ENCODE measurements at regions not wholly inside any gene's neighbourhood (a gene's known extent, or its start where the extent isn't known, plus 50 kb on each side); places are given as distances from the start of the nearest gene placed in this dataset.

- Mint-ChIP-seq H3K4me1 (no peaks in the 10 kb centered on the region), H3K9me3 (peaks cover 6% of the 10 kb centered on the region), H3K36me3 (ENCODE audit: insufficient read depth) (no peaks in the 10 kb centered on the region), H3K27me3 (no peaks in the 10 kb centered on the region), H3K27ac (ENCODE audit: low read depth) (no peak overlapping the region), H3K4me3 (no peak overlapping the region)
- no peak for DNase-seq (ENCODE audit: low spot score in 2 of 2)
- no peak for ATAC-seq (replicated peaks; ENCODE audit: extremely low read depth, poor library complexity, severe bottlenecking)
Observed at GRCh38 chr9:108021096-108021710, 531.6 kb upstream of the KLF4 start.

- ATAC-seq (replicated peaks; ENCODE audit: extremely low read depth, poor library complexity, severe bottlenecking) (no peak), DNase-seq (ENCODE audit: low spot score in 2 of 2) (no peak)
- Mint-ChIP-seq H3K4me3 (no peak overlapping the region), H3K36me3 (ENCODE audit: insufficient read depth) (peaks cover 2% of the 10 kb centered on the region), H3K27ac (ENCODE audit: low read depth) (no peak overlapping the region), H3K9me3 (peaks cover 3% of the 10 kb centered on the region), H3K4me1 (no peaks in the 10 kb centered on the region), H3K27me3 (no peaks in the 10 kb centered on the region)
Observed at GRCh38 chr9:108019821-108020220, 530.3 kb upstream of the KLF4 start.

GRCh38 chr9:108017671-108018070, 528.1 kb upstream of the KLF4 start:
- no peak for DNase-seq (ENCODE audit: low spot score in 2 of 2)
- Mint-ChIP-seq H3K36me3 (ENCODE audit: insufficient read depth) (peaks cover 2% of the 10 kb centered on the region), H3K4me1 (no peaks in the 10 kb centered on the region), H3K4me3 (no peak overlapping the region), H3K27me3 (no peaks in the 10 kb centered on the region), H3K9me3 (peaks cover 6% of the 10 kb centered on the region), H3K27ac (ENCODE audit: low read depth) (no peak overlapping the region)
- ATAC-seq (replicated peaks; ENCODE audit: extremely low read depth, poor library complexity, severe bottlenecking) = no peak

GRCh38 chr9:108016446-108016845, 526.9 kb upstream of the KLF4 start:
- Mint-ChIP-seq H3K27ac (ENCODE audit: low read depth) (no peak overlapping the region), H3K9me3 (peaks cover 6% of the 10 kb centered on the region), H3K4me3 (no peak overlapping the region), H3K27me3 (no peaks in the 10 kb centered on the region), H3K36me3 (ENCODE audit: insufficient read depth) (peaks cover 2% of the 10 kb centered on the region), H3K4me1 (no peaks in the 10 kb centered on the region)
- no peak for DNase-seq (ENCODE audit: low spot score in 2 of 2)
- ATAC-seq (replicated peaks; ENCODE audit: extremely low read depth, poor library complexity, severe bottlenecking) = no peak

- no peak for ATAC-seq (replicated peaks; ENCODE audit: extremely low read depth, poor library complexity, severe bottlenecking)
- no peak overlapping the region for H3K27ac Mint-ChIP-seq (ENCODE audit: low read depth)
Observed at GRCh38 chr9:108015690-108016089, 526.1 kb upstream of the KLF4 start.

GRCh38 chr9:108014353-108014752, 524.8 kb upstream of the KLF4 start:
- Mint-ChIP-seq H3K36me3 (ENCODE audit: insufficient read depth) (peaks cover 2% of the 10 kb centered on the region), H3K27ac (ENCODE audit: low read depth) (no peak overlapping the region)

More at GRCh38 chr9:108015690-108016089, 526.1 kb upstream of the KLF4 start:
- H3K4me3 Mint-ChIP-seq = no peak overlapping the region
- peaks cover 6% of the 10 kb centered on the region for H3K9me3 Mint-ChIP-seq
- no peaks in the 10 kb centered on the region for H3K27me3 Mint-ChIP-seq
- no peak for DNase-seq (ENCODE audit: low spot score in 2 of 2)
- no peaks in the 10 kb centered on the region for H3K4me1 Mint-ChIP-seq
- H3K36me3 Mint-ChIP-seq (ENCODE audit: insufficient read depth) = peaks cover 2% of the 10 kb centered on the region

GRCh38 chr9:108012886-108013665, 523.5 kb upstream of the KLF4 start:
- no peak overlapping the region for H3K27ac Mint-ChIP-seq (ENCODE audit: low read depth)
- peaks cover 2% of the 10 kb centered on the region for H3K36me3 Mint-ChIP-seq (ENCODE audit: insufficient read depth)
- no peak for DNase-seq (ENCODE audit: low spot score in 2 of 2)
- peaks cover 9% of the 10 kb centered on the region for H3K9me3 Mint-ChIP-seq
- H3K4me1 Mint-ChIP-seq = no peaks in the 10 kb centered on the region
- H3K27me3 Mint-ChIP-seq = no peaks in the 10 kb centered on the region
- no peak overlapping the region for H3K4me3 Mint-ChIP-seq
- no peak for ATAC-seq (replicated peaks; ENCODE audit: extremely low read depth, poor library complexity, severe bottlenecking)

More at GRCh38 chr9:108014353-108014752, 524.8 kb upstream of the KLF4 start:
- no peaks in the 10 kb centered on the region for H3K27me3 Mint-ChIP-seq
- ATAC-seq (replicated peaks; ENCODE audit: extremely low read depth, poor library complexity, severe bottlenecking) = no peak
- no peak overlapping the region for H3K4me3 Mint-ChIP-seq
- DNase-seq (ENCODE audit: low spot score in 2 of 2) = no peak
- H3K4me1 Mint-ChIP-seq = no peaks in the 10 kb centered on the region
- H3K9me3 Mint-ChIP-seq = peaks cover 6% of the 10 kb centered on the region

GRCh38 chr9:108012405-108012804, 522.8 kb upstream of the KLF4 start:
- H3K27ac Mint-ChIP-seq (ENCODE audit: low read depth) = no peak overlapping the region
- no peak overlapping the region for H3K4me3 Mint-ChIP-seq
- no peaks in the 10 kb centered on the region for H3K27me3 Mint-ChIP-seq
- DNase-seq (ENCODE audit: low spot score in 2 of 2) = no peak
- ATAC-seq (replicated peaks; ENCODE audit: extremely low read depth, poor library complexity, severe bottlenecking) = no peak
- peaks cover 2% of the 10 kb centered on the region for H3K36me3 Mint-ChIP-seq (ENCODE audit: insufficient read depth)
- H3K4me1 Mint-ChIP-seq = no peaks in the 10 kb centered on the region
- H3K9me3 Mint-ChIP-seq = peaks cover 13% of the 10 kb centered on the region

GRCh38 chr9:108003526-108003925, 514.0 kb upstream of the KLF4 start:
- Mint-ChIP-seq H3K27me3 (no peaks in the 10 kb centered on the region), H3K4me1 (no peaks in the 10 kb centered on the region), H3K36me3 (ENCODE audit: insufficient read depth) (no peaks in the 10 kb centered on the region), H3K9me3 (peaks cover 24% of the 10 kb centered on the region), H3K27ac (ENCODE audit: low read depth) (no peak overlapping the region), H3K4me3 (no peak overlapping the region)
- DNase-seq (ENCODE audit: low spot score in 2 of 2) = no peak
- ATAC-seq (replicated peaks; ENCODE audit: extremely low read depth, poor library complexity, severe bottlenecking) = no peak

- Mint-ChIP-seq H3K27ac (ENCODE audit: low read depth) (no peak overlapping the region), H3K9me3 (peaks cover 17% of the 10 kb centered on the region), H3K4me3 (no peak overlapping the region), H3K36me3 (ENCODE audit: insufficient read depth) (no peaks in the 10 kb centered on the region), H3K4me1 (no peaks in the 10 kb centered on the region), H3K27me3 (no peaks in the 10 kb centered on the region)
- ATAC-seq (replicated peaks; ENCODE audit: extremely low read depth, poor library complexity, severe bottlenecking) = no peak
- DNase-seq (ENCODE audit: low spot score in 2 of 2) = no peak
Observed at GRCh38 chr9:108002371-108002956, 512.9 kb upstream of the KLF4 start.

- peaks cover 17% of the 10 kb centered on the region for H3K9me3 Mint-ChIP-seq
- no peak overlapping the region for H3K27ac Mint-ChIP-seq (ENCODE audit: low read depth)
- DNase-seq (ENCODE audit: low spot score in 2 of 2) = no peak
- H3K36me3 Mint-ChIP-seq (ENCODE audit: insufficient read depth) = no peaks in the 10 kb centered on the region
- H3K27me3 Mint-ChIP-seq = no peaks in the 10 kb centered on the region
- H3K4me1 Mint-ChIP-seq = no peaks in the 10 kb centered on the region
- ATAC-seq (replicated peaks; ENCODE audit: extremely low read depth, poor library complexity, severe bottlenecking) = no peak
- no peak overlapping the region for H3K4me3 Mint-ChIP-seq
Observed at GRCh38 chr9:108001237-108001636, 511.7 kb upstream of the KLF4 start.

- no peak for DNase-seq (ENCODE audit: low spot score in 2 of 2)
- H3K27me3 Mint-ChIP-seq = no peaks in the 10 kb centered on the region
- no peaks in the 10 kb centered on the region for H3K4me1 Mint-ChIP-seq
Observed at GRCh38 chr9:107999890-108000289, 510.3 kb upstream of the KLF4 start.

GRCh38 chr9:107999011-107999410, 509.4 kb upstream of the KLF4 start:
- DNase-seq (ENCODE audit: low spot score in 2 of 2) (no peak), ATAC-seq (replicated peaks; ENCODE audit: extremely low read depth, poor library complexity, severe bottlenecking) (no peak)
- peaks cover 22% of the 10 kb centered on the region for H3K9me3 Mint-ChIP-seq
- no peaks in the 10 kb centered on the region for H3K36me3 Mint-ChIP-seq (ENCODE audit: insufficient read depth)
- no peak overlapping the region for H3K4me3 Mint-ChIP-seq
- H3K27ac Mint-ChIP-seq (ENCODE audit: low read depth) = no peak overlapping the region
- no peaks in the 10 kb centered on the region for H3K27me3 Mint-ChIP-seq
- no peaks in the 10 kb centered on the region for H3K4me1 Mint-ChIP-seq

More at GRCh38 chr9:107999890-108000289, 510.3 kb upstream of the KLF4 start:
- Mint-ChIP-seq H3K4me3 (no peak overlapping the region), H3K9me3 (peaks cover 22% of the 10 kb centered on the region), H3K27ac (ENCODE audit: low read depth) (no peak overlapping the region), H3K36me3 (ENCODE audit: insufficient read depth) (no peaks in the 10 kb centered on the region)
- ATAC-seq (replicated peaks; ENCODE audit: extremely low read depth, poor library complexity, severe bottlenecking) = no peak

Measured in central memory CD8-positive, alpha-beta T cell (primary cell).